Pancreas (tissue), 10 donors: ENCODE measurements at regions not wholly inside any gene's neighbourhood (a gene's known extent, or its start where the extent isn't known, plus 50 kb on each side); places are given as distances from the start of the nearest gene placed in this dataset.
"Not testable (repeated sequence)": the region's sequence is repeated elsewhere in the genome, so short reads cannot be mapped to it uniquely, and the experiment has no call there.

Experiments used
- ATAC-seq, 4 donors: fragments of 200-7000 bp; cut with Tn5 transposase; one replicate each; pipeline versions ENCODE4 v1.8.0 to v1.9.1; 2020; ENCODE audit warnings: mild to moderate bottlenecking in 4 of 4, moderate library complexity in 4 of 4
- DNase-seq, 6 donors: peaks; one replicate each; pipeline ENCODE4 v3.0.0-alpha.2; 2020
- FAIRE-seq: peaks from 2 replicates; lab custom pipeline; 2012; peaks lifted over from hg19 to GRCh38; lab: Jason Lieb, UNC
- H3K27ac ChIP-seq, 4 donors: fragments of 200-600 bp; sonication (generic); 1 replicate in 3 of 4; 2 replicates in 1 of 4; pipeline versions ENCODE4 v1.5.0 to v1.8.0; 2020
- H3K27me3 ChIP-seq, 4 donors: fragments of 200-600 bp; one replicate each; pipeline ENCODE4 v1.8.0; 2021
- H3K36me3 ChIP-seq, 3 donors: fragments of 200-600 bp; sonication (generic) in 1 of 3; one replicate each; pipeline versions ENCODE4 v1.5.0 to v1.8.0; 2020 to 2021
- H3K4me1 ChIP-seq, 3 donors: fragments of 200-600 bp; one replicate each; pipeline ENCODE4 v1.8.0; 2021
- H3K4me3 ChIP-seq, 4 donors: fragments of 200-600 bp; sonication (generic) in 2 of 4; one replicate each; pipeline versions ENCODE4 v1.5.0 to v1.8.0; 2020 to 2021
- H3K9me3 ChIP-seq, 4 donors: fragments of 200-600 bp; one replicate each; pipeline ENCODE4 v1.8.0; 2021
- WGBS, 2 donors: extraction: QIAGEN DNeasy Blood & Tissue Kit; methylation state at CpG; one replicate each; pipeline ENCODE4 v1.1.7; 2013; 5-methylcytosine and 5-hydroxymethylcytosine counted together
- intact Hi-C, 3 donors: fragments of 100-400 bp; cut with DNase I; formaldehyde crosslinking; loops; one replicate each; pipeline versions ENCODE4 v1.11.1 to v1.14.2; 2022
- TF ChIP-seq, protein P1 (sequence below), 4 donors: fragments of 200-600 bp; sonication (generic) in 3 of 4; IDR thresholded peaks; one replicate each; pipeline versions ENCODE4 v1.5.0 to v1.8.0; 2021; ENCODE audit warnings: antibody characterized with exemption in 4 of 4
- donor health status: healthy with polysubstance abuse.
- donor health status: DM: no; HTN: no; CAD: no; lungs with moderate emphysema.
- donor health status: DM: no; HTN: no; CAD: no.
- donor health status: control.
- donor health status: control.
- donor health status: Bipolar disorder and iron deficiency.
- donor health status: DM: yes; HTN: yes; CAD: no.
- donor health status: DM: no; HTN: no; CAD: no.
- donor health status: DM: no; HTN: no; CAD: no.
- donor health status: DM: yes; HTN: yes; CAD: no.

GRCh38 chr5:145429170-145429569 is 406.0 kb downstream of the PRELID2 start:
- FAIRE-seq (no peak), ATAC-seq (no peak), DNase-seq (no peak)
- WGBS, 2 donors = 75 to 83% methylated on average over 3 of the region's 3 CpGs
- no peaks in the 10 kb centered on the region for H3K4me1 ChIP-seq
- no peak overlapping the region for H3K27ac ChIP-seq
- no peaks in the 10 kb centered on the region for H3K27me3 ChIP-seq
- H3K9me3 ChIP-seq = no peaks in the 10 kb centered on the region
- no peaks in the 10 kb centered on the region for H3K36me3 ChIP-seq
- H3K4me3 ChIP-seq = no peak overlapping the region
- TF ChIP-seq, protein P1, sequence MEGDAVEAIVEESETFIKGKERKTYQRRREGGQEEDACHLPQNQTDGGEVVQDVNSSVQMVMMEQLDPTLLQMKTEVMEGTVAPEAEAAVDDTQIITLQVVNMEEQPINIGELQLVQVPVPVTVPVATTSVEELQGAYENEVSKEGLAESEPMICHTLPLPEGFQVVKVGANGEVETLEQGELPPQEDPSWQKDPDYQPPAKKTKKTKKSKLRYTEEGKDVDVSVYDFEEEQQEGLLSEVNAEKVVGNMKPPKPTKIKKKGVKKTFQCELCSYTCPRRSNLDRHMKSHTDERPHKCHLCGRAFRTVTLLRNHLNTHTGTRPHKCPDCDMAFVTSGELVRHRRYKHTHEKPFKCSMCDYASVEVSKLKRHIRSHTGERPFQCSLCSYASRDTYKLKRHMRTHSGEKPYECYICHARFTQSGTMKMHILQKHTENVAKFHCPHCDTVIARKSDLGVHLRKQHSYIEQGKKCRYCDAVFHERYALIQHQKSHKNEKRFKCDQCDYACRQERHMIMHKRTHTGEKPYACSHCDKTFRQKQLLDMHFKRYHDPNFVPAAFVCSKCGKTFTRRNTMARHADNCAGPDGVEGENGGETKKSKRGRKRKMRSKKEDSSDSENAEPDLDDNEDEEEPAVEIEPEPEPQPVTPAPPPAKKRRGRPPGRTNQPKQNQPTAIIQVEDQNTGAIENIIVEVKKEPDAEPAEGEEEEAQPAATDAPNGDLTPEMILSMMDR (IDR thresholded peaks at IDR 0.05) = no peak
- intact Hi-C loops = no loop called here

DNA sequence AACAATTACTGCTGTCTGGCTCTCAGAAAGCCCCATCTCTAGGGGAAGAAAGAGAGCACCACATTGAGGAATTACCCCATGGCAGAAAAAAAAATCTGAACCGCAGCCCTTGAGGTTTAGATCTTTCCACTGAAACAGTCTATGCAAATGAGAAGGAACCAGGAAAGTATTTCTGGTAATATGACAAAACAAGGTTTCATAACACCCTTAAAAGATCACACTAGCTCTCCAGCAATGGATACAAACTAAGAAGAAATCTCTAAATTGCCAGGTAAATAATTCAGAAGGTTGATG is 427.1 kb downstream of the PRELID2 start:
- intact Hi-C loops = no loop called here
- no peak for FAIRE-seq
- Histone ChIP-seq H3K4me1 (no peaks in the 10 kb centered on the region), H3K27ac (no peak overlapping the region), H3K9me3 (no peaks in the 10 kb centered on the region), H3K27me3 (no peaks in the 10 kb centered on the region), H3K4me3 (no peak overlapping the region), H3K36me3 (no peaks in the 10 kb centered on the region)
- 95 to 96% methylated on average over 1 of the region's 1 CpG for WGBS, 2 donors
- DNase-seq = no peak
- TF ChIP-seq, protein P1 (IDR thresholded peaks at IDR 0.05) = no peak
- no peak for ATAC-seq

GRCh38 chr5:145407300-145408047 is 427.7 kb downstream of the PRELID2 start:
- no peak for DNase-seq
- FAIRE-seq = no peak
- Histone ChIP-seq H3K4me1 (no peaks in the 10 kb centered on the region), H3K27ac (no peak overlapping the region), H3K36me3 (no peaks in the 10 kb centered on the region), H3K4me3 (no peak overlapping the region), H3K27me3 (no peaks in the 10 kb centered on the region), H3K9me3 (no peaks in the 10 kb centered on the region)
- ATAC-seq = no peak
- intact Hi-C loops = no loop called here
- WGBS, 2 donors = 73 to 75% methylated on average over 2 of the region's 2 CpGs
- TF ChIP-seq, protein P1 (IDR thresholded peaks at IDR 0.05) = no peak

- WGBS, 2 donors = 90 to 91% methylated on average over 7 of the region's 7 CpGs
- ATAC-seq (peak in 1 of 4 donors; percentile 63), FAIRE-seq (no peak), DNase-seq (no peak)
- Histone ChIP-seq H3K36me3 (no peaks in the 10 kb centered on the region), H3K27ac (no peak overlapping the region), H3K4me3 (no peak overlapping the region), H3K4me1 (no peaks in the 10 kb centered on the region), H3K9me3 (no peaks in the 10 kb centered on the region), H3K27me3 (no peaks in the 10 kb centered on the region)
- TF ChIP-seq, protein P1 (IDR thresholded peaks at IDR 0.05) = no peak
- intact Hi-C loops = no loop called here
Observed at GRCh38 chr5:145403992-145404391, 431.1 kb downstream of the PRELID2 start.

DNA sequence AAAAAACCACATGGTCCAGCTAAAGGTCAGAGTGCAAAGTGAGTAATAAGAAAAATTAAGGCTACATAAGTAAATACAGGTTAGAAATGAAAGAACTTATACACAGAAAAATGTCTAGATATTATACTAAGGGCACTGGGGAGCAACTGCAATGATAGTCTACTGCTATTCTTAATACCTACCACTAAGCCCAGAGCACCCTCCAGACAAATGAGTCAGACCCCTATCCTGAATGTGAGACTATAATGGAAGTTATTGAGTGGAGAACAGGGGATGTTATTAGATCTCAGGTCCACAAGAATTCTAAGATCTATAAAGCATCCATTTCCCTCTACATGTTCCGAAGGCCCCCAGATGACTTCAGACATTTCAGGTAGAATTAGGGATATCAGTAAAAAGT is 438.3 kb downstream of the PRELID2 start:
- Histone ChIP-seq H3K27ac (no peak overlapping the region), H3K9me3 (no peaks in the 10 kb centered on the region), H3K4me1 (no peaks in the 10 kb centered on the region), H3K27me3 (no peaks in the 10 kb centered on the region), H3K4me3 (no peak overlapping the region), H3K36me3 (no peaks in the 10 kb centered on the region)
- DNase-seq = no peak
- intact Hi-C loops = no loop called here
- no peak for FAIRE-seq
- 98 to 100% methylated on average over 1 of the region's 1 CpG for WGBS, 2 donors
- ATAC-seq = no peak
- TF ChIP-seq, protein P1 (IDR thresholded peaks at IDR 0.05) = no peak

- H3K9me3 ChIP-seq, H3K27me3 ChIP-seq, H3K36me3 ChIP-seq, FAIRE-seq, H3K4me3 ChIP-seq, ATAC-seq, DNase-seq, H3K4me1 ChIP-seq, intact Hi-C loops, H3K27ac ChIP-seq: not testable (repeated sequence)
- 82% methylated on average over 7 of the region's 7 CpGs for WGBS, 2 donors
Observed at GRCh38 chr5:145395151-145395550, 440.0 kb downstream of the PRELID2 start.
